ENCODE measurements at regions not wholly inside any gene's neighbourhood (a gene's known extent, or its start where the extent isn't known, plus 50 kb on each side); places are given as distances from the start of the nearest gene placed in this dataset.

- RAD21 ChIA-PET (ENCODE audit: low non-redundant PET in 1 of 2, low total read pairs in 2 of 2, uncharacterized antibody in 2 of 2, unreplicated experiment in 2 of 2): interaction anchor here in 1 of 2 experiments (0.7 kb wide), 1 partner anchor 1265 kb away, joined by 3 read pairs; no protein-coding TSS in a partner anchor
- Histone ChIP-seq H3K4me3 (replicated peaks in 1 of 2; ENCODE audit: low read depth in 1 of 2, low read length in 2 of 2) (no peak overlapping the region), H3K4me2 (ENCODE audit: low read length) (no peak overlapping the region), H3K27ac (ENCODE audit: low read depth, low read length) (no peak overlapping the region), H3K27me3 (ENCODE audit: insufficient read depth, low read length) (no peaks in the 10 kb centered on the region), H3K79me2 (ENCODE audit: insufficient read depth, low read length) (no peaks in the 10 kb centered on the region), H3K36me3 (ENCODE audit: control insufficient read depth in 1 of 2, insufficient read depth in 2 of 2, low read length in 2 of 2) (no peaks in the 10 kb centered on the region), H4K20me1 (ENCODE audit: insufficient read depth) (no peaks in the 10 kb centered on the region), H2AFZ (ENCODE audit: low read depth, low read length, poor library complexity, severe bottlenecking) (no peak overlapping the region), H3K9ac (ENCODE audit: low read length) (no peak overlapping the region), H3K9me3 (ENCODE audit: control insufficient read depth in 1 of 2, insufficient read depth in 1 of 2, low read depth in 1 of 2, low read length in 2 of 2) (no peaks in the 10 kb centered on the region), H3K4me1 (ENCODE audit: control insufficient read depth in 1 of 2, insufficient read depth in 2 of 2, low read length in 2 of 2) (no peaks in the 10 kb centered on the region), H3K9me2 (ENCODE audit: insufficient read depth) (no peaks in the 10 kb centered on the region)
- no TSS peak for BruUV-seq (replicated peaks)
- ATAC-seq (no peak), DNase-seq (ENCODE audit: low read depth, low spot score) (no peak)
- intact Hi-C loops (cut with micrococcal nuclease): no loop called here
- POLR2A ChIA-PET: no interaction called here
- CTCF ChIA-PET: interaction anchor here (1.2 to 3.1 kb wide), 4 partner anchors 515 to 729 kb away, joined by 3 to 62 read pairs (median 29); no protein-coding TSS in a partner anchor
- TF ChIP-seq ATF3 (IDR thresholded peaks at IDR 0.05): no peak
- TF ChIP-seq SP1 (IDR thresholded peaks at IDR 0.05; ENCODE audit: low read depth): no peak
- TF ChIP-seq POLR2A (IDR thresholded peaks at IDR 0.05; ENCODE audit: borderline replicate concordance, extremely low read depth, insufficient read depth, insufficient read length): no peak
- TF ChIP-seq EZH2 (IDR thresholded peaks at IDR 0.05): no peak
- TF ChIP-seq REST (IDR thresholded peaks at IDR 0.05; ENCODE audit: low read depth): no peak
- TF ChIP-seq CBX3 (IDR thresholded peaks at IDR 0.05; ENCODE audit: low read depth): no peak
- TF ChIP-seq POLR2AphosphoS5 (IDR thresholded peaks at IDR 0.05; ENCODE audit: low read depth, low read length): no peak
Observed at GRCh38 chr2:158025255-158025996, 76.2 kb upstream of the UPP2 start.
